BE2C (cell line): ENCODE measurements at regions not wholly inside any gene's neighbourhood (a gene's known extent, or its start where the extent isn't known, plus 50 kb on each side); places are given as distances from the start of the nearest gene placed in this dataset.

ENCODE experiments used
- DNase-seq: peaks from one replicate; pipeline ENCODE4 v3.0.0-alpha.2; 2020
- H3K27me3 ChIP-seq: fragments of 250-450 bp; sonication (Bioruptor Pico); 2 replicates; pipeline ENCODE4 v1.5.1; 2020; ENCODE audit warnings: mild to moderate bottlenecking
- H3K36me3 ChIP-seq: fragments of 250-450 bp; sonication (Bioruptor Pico); 2 replicates; pipeline ENCODE4 v1.5.1; 2020; ENCODE audit warnings: mild to moderate bottlenecking
- H3K4me1 ChIP-seq: fragments of 250-450 bp; sonication (Bioruptor Pico); 2 replicates; pipeline ENCODE4 v1.5.1; 2020
- H3K4me3 ChIP-seq: 2 replicates; pipeline ENCODE4 v1.5.1; 2011; ENCODE audit warnings: low read depth, low read length
- H3K9me3 ChIP-seq: fragments of 250-450 bp; sonication (Bioruptor Pico); 2 replicates; pipeline ENCODE4 v1.5.1; 2020
- TF ChIP-seq, protein P1 (sequence below): IDR thresholded peaks from 2 replicates; pipeline ENCODE4 v1.5.1; 2012; ENCODE audit warnings: mild to moderate bottlenecking, low read depth, low read length

DNA sequence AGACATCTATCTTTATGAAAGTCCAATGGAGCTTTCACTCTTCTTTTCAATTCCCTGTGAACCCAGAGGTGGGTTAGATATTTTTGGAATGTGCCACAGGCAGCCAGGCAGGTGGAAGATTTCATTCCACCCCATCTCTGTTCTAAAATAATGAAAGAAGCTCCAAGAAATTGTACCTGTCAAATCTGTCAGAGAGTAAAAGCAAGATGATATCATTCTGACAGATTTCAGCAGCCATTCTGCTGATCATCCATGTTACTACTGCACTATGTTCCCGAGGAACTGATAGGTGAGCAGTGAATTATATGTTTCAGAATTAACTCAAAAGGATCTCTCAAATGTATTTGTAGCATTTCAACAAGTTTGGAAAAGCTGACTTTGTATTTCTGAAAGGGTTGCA is 339.5 kb upstream of the SPANXN4 start:
- Histone ChIP-seq H3K9me3 (no peaks in the 10 kb centered on the region), H3K4me3 (no peak overlapping the region), H3K4me1 (no peaks in the 10 kb centered on the region), H3K36me3 (no peaks in the 10 kb centered on the region), H3K27me3 (no peaks in the 10 kb centered on the region)
- DNase-seq = no peak
- TF ChIP-seq, protein P1, sequence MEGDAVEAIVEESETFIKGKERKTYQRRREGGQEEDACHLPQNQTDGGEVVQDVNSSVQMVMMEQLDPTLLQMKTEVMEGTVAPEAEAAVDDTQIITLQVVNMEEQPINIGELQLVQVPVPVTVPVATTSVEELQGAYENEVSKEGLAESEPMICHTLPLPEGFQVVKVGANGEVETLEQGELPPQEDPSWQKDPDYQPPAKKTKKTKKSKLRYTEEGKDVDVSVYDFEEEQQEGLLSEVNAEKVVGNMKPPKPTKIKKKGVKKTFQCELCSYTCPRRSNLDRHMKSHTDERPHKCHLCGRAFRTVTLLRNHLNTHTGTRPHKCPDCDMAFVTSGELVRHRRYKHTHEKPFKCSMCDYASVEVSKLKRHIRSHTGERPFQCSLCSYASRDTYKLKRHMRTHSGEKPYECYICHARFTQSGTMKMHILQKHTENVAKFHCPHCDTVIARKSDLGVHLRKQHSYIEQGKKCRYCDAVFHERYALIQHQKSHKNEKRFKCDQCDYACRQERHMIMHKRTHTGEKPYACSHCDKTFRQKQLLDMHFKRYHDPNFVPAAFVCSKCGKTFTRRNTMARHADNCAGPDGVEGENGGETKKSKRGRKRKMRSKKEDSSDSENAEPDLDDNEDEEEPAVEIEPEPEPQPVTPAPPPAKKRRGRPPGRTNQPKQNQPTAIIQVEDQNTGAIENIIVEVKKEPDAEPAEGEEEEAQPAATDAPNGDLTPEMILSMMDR = no peak

DNA sequence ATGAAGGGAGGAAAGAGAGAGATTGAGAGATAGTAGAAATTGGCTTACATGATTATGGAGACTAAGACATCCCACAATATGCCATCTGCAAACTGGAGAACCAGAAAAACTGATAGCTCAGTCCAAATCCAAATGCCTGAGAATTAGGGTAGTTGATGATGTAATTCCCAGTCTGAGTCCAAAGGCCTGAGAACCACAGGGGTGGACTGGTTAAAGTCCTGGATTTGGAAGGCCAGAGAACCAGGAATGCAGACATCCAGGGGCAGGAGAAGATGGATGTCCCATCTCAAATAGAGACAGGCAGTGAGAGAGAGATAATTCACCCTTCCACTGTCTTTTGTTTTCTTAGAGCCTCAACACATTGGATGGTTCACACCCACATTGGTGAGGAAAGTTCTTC is 345.7 kb upstream of the SPANXN4 start:
- TF ChIP-seq, protein P1 = no peak
- DNase-seq = no peak

DNA sequence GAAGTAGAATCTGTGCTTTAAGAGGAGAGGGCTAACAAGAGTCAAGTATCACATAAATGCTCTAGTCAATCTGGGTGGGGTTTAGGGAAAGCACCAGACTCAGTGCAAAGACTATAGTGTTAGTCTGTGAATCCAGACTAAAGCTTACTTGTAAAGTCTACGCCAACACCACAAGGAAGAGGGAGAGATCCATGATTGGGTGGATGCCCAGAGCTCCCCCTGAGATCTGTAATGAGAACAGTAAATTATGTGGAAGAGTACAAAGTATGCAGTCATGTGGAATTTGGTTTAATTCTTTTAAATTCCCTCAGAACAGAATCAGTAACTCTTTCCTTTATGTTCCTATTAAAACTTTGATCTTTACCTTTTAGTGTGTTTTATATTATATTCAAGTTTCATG is 354.7 kb upstream of the SPANXN4 start:
- DNase-seq = no peak
- TF ChIP-seq, protein P1 = no peak
- Histone ChIP-seq H3K27me3 (no peaks in the 10 kb centered on the region), H3K4me1 (no peaks in the 10 kb centered on the region), H3K9me3 (no peaks in the 10 kb centered on the region), H3K36me3 (no peaks in the 10 kb centered on the region), H3K4me3 (no peak overlapping the region)

More for the DNA sequence above, 345.7 kb upstream of the SPANXN4 start:
- Histone ChIP-seq H3K4me1 (no peaks in the 10 kb centered on the region), H3K36me3 (no peaks in the 10 kb centered on the region), H3K9me3 (no peaks in the 10 kb centered on the region), H3K4me3 (no peak overlapping the region), H3K27me3 (no peaks in the 10 kb centered on the region)

DNA sequence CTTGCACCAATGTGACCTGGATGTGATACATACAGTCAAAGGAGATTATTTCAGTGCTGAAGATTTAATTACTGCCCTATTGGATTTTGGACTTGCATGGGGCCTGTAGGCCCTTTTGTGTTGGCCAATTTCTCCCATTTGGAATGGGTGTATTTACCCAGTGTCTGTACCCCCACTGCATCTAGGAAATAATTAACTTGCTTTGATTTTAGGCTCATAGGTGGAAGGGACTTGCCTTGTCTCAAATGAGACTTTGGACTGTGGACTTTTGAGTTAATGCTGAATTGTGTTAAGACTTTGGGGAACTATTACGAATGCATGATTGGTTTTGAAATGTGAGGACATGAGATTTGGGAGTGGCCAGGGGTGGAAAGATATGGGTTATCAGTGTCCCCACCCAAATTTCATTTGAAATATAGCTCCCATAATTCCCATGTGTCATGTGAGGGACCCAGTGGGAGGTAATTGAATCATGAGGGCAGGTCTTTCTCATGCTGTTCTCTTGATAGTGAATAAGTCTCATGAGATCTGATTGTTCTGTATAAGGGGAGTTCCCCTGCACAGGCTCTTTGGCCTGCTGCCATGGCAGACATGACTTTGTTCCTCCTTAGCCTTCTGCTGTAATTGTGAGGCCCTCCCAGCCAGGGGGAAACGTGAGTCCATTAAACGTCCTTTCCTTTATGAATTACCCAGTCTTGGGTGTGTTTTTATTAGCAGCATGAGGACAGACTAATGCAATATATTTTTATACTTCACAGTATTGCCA is 362.2 kb upstream of the SPANXN4 start:
- TF ChIP-seq, protein P1 = no peak
- no peak for DNase-seq
- no peak overlapping the region for H3K4me3 ChIP-seq

DNA sequence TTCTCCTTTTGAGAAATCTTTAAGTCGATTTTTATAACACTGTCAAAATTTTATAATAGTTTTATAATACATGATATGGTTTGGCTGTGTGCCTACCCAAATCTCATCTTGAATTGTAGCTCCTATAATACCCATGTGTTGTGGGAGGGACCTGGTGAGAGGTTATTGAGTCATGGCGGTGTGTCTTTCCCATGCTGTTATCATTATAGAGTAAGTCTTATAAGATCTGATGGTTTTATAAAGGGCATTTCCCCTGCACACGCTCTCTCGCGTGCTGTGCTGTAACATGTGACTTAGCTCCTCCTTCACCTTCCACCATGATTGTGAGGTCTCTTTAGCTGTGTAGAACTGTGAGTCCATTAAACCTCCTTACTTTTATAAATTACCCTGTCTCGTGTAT is 364.0 kb upstream of the SPANXN4 start:
- TF ChIP-seq, protein P1 = no peak
- DNase-seq = no peak
- no peaks in the 10 kb centered on the region for H3K36me3 ChIP-seq

More for the DNA sequence above, 362.2 kb upstream of the SPANXN4 start:
- H3K36me3 ChIP-seq = no peaks in the 10 kb centered on the region
- H3K9me3 ChIP-seq = no peaks in the 10 kb centered on the region
- no peaks in the 10 kb centered on the region for H3K4me1 ChIP-seq
- H3K27me3 ChIP-seq = no peaks in the 10 kb centered on the region

DNA sequence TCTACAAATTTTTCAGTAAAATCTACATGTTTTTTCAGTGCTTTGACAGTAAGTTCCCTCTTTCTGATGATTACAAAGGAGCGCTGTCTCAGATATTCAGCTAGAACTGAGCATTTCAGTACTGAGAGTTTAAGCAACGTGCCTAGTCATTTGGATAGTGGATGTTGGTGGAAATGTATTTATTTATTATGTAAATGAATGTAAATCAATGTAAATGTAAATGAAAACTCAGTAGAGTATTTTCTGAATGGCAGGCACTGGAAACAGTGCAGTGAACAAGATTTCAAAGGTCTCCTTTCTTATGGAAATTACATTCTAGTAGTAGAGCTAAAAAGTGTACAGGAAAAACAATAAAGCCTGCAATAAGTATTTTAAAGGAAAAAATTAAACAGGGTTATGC is 370.2 kb upstream of the SPANXN4 start:
- Histone ChIP-seq H3K27me3 (no peaks in the 10 kb centered on the region), H3K4me1 (no peaks in the 10 kb centered on the region), H3K4me3 (no peak overlapping the region), H3K36me3 (no peaks in the 10 kb centered on the region), H3K9me3 (no peaks in the 10 kb centered on the region)
- DNase-seq = no peak
- TF ChIP-seq, protein P1 = no peak

More for the DNA sequence above, 364.0 kb upstream of the SPANXN4 start:
- Histone ChIP-seq H3K9me3 (no peaks in the 10 kb centered on the region), H3K4me3 (no peak overlapping the region), H3K27me3 (no peaks in the 10 kb centered on the region), H3K4me1 (no peaks in the 10 kb centered on the region)
